ENCODE measurements at regions not wholly inside any gene's neighbourhood (a gene's known extent, or its start where the extent isn't known, plus 50 kb on each side); places are given as distances from the start of the nearest gene placed in this dataset.
"Not testable (repeated sequence)": the region's sequence is repeated elsewhere in the genome, so short reads cannot be mapped to it uniquely, and the experiment has no call there.

DNA sequence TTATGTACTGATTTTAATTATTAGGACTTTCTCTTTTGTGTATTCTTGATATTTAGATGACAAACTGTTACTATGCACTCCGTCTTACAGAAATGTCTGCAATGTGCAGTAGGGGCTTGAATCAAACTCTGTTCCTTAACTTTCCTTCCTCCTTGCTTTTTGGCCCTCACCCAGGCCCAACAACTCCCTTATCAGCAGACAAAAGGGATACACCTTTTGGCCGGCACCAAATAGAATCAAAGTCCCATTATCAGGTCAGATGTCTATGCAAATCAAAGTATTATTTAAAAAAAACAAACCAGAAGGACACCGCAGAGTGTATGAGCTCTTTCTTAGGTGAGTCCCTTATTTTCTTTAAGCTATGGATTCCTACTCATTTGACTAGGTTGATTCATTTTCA lies 116.3 kb upstream of the SERPINE2 start:
- TF ChIP-seq, protein P1, sequence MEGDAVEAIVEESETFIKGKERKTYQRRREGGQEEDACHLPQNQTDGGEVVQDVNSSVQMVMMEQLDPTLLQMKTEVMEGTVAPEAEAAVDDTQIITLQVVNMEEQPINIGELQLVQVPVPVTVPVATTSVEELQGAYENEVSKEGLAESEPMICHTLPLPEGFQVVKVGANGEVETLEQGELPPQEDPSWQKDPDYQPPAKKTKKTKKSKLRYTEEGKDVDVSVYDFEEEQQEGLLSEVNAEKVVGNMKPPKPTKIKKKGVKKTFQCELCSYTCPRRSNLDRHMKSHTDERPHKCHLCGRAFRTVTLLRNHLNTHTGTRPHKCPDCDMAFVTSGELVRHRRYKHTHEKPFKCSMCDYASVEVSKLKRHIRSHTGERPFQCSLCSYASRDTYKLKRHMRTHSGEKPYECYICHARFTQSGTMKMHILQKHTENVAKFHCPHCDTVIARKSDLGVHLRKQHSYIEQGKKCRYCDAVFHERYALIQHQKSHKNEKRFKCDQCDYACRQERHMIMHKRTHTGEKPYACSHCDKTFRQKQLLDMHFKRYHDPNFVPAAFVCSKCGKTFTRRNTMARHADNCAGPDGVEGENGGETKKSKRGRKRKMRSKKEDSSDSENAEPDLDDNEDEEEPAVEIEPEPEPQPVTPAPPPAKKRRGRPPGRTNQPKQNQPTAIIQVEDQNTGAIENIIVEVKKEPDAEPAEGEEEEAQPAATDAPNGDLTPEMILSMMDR (IDR thresholded peaks at IDR 0.05; ENCODE audit: low read depth, low read length) = no peak
- H3K27me3 ChIP-seq = no peaks in the 10 kb centered on the region
- H3K36me3 ChIP-seq = no peaks in the 10 kb centered on the region
- H3K9me3 ChIP-seq = no peaks in the 10 kb centered on the region
- no peak overlapping the region for H3K4me3 ChIP-seq (ENCODE audit: low read depth, low read length)
- no peaks in the 10 kb centered on the region for H3K4me1 ChIP-seq
- no peak for DNase-seq

DNA sequence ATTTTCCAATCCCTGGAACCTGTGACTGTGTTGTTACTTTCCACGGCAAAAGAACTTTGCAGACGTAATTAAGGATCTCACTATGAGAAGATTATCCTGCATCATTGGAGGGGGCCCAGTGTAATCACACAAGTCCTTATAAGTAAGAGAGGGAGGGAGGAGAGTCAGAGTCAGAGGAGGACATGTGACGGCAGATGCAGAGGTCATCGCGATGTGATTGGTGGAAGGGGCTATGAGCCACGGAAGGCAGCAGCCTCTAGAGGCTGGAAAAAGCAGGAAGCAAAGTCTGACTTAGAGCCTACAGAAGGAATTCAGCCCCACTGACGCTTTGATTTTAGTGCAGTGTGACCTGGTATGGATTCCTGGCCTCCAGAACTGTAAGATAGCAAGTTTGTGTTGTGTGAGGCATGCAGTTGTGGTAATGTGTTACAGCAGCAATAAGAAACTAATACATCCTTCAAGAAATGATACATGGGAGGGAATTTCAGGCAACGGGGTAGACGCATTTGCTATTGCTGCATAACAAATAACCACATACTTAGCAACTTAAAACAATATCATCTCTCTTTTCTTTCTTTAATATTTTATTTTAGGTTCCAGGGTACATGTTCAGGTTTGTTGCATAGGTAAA lies 112.7 kb upstream of the SERPINE2 start:
- Histone ChIP-seq H3K27me3 (no peaks in the 10 kb centered on the region), H3K36me3 (no peaks in the 10 kb centered on the region), H3K4me1 (no peaks in the 10 kb centered on the region), H3K4me3 (ENCODE audit: low read depth, low read length) (no peak overlapping the region), H3K9me3 (no peaks in the 10 kb centered on the region)
- peak; percentile 9 for DNase-seq
- TF ChIP-seq, protein P1 (IDR thresholded peaks at IDR 0.05; ENCODE audit: low read depth, low read length) = no peak

DNA sequence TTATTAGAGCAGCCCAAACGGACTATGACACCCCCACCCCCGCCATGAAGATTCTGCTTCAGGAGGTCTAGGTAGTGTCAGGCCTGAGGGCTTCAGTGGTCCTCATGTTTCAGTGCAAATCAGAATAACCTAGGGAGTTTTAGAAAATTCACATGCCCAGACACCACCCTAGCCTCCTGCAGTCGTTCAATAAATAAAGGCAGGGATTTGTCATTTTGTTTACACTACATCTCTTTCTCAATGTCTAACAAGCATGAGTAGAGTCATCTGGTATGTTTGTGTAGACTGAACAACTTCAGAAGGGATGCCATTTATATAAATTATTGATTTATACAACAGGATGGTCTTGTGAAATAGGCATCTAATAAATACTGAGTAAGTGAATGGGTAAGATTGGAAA lies 112.1 kb upstream of the SERPINE2 start:
- H3K4me1 ChIP-seq = no peaks in the 10 kb centered on the region
- DNase-seq = no peak
- no peak overlapping the region for H3K4me3 ChIP-seq (ENCODE audit: low read depth, low read length)
- TF ChIP-seq, protein P1 (IDR thresholded peaks at IDR 0.05; ENCODE audit: low read depth, low read length) = no peak
- no peaks in the 10 kb centered on the region for H3K9me3 ChIP-seq
- no peaks in the 10 kb centered on the region for H3K27me3 ChIP-seq
- H3K36me3 ChIP-seq = no peaks in the 10 kb centered on the region

DNA sequence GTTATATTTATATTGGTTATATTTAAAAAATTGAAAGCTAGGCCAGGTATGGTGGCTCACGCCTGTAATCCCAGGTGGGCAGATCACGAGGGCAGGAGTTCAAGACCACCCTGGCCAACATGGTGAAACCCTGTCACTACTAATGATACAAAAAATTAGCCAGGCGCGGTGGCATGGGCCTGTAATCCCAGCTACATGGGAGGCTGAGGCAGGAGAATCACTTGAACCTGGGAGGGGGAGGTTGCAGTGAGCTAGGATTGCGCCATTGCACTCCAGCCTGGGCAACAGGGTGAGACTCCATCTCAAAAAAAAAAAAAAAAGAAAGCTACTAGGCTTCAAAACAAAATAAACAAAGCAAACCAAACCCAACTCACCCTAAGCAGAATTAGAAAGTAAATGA lies 109.0 kb upstream of the SERPINE2 start:
- H3K4me3 ChIP-seq (ENCODE audit: low read depth, low read length); H3K9me3 ChIP-seq; DNase-seq; H3K4me1 ChIP-seq; H3K36me3 ChIP-seq; H3K27me3 ChIP-seq: not testable (repeated sequence)

DNA sequence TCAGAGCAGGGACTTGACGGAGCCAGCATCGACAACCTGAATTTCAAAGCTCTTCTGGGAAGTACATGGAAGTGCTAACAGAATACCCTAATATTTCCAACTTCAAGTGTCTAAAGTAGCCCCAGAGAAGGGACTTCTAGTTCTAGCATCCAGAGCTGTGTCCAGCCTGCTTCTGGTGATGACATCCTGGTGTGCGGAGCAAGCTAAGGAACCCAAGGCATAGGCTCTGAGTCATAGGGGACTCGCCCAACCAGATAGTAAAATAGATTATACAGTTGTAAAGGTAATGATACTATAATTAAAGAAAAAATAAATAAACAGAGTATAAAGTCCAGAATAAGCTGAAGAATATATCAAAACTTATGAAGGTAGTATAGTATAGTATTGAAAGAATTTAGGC lies 108.1 kb upstream of the SERPINE2 start:
- no peak for DNase-seq

DNA sequence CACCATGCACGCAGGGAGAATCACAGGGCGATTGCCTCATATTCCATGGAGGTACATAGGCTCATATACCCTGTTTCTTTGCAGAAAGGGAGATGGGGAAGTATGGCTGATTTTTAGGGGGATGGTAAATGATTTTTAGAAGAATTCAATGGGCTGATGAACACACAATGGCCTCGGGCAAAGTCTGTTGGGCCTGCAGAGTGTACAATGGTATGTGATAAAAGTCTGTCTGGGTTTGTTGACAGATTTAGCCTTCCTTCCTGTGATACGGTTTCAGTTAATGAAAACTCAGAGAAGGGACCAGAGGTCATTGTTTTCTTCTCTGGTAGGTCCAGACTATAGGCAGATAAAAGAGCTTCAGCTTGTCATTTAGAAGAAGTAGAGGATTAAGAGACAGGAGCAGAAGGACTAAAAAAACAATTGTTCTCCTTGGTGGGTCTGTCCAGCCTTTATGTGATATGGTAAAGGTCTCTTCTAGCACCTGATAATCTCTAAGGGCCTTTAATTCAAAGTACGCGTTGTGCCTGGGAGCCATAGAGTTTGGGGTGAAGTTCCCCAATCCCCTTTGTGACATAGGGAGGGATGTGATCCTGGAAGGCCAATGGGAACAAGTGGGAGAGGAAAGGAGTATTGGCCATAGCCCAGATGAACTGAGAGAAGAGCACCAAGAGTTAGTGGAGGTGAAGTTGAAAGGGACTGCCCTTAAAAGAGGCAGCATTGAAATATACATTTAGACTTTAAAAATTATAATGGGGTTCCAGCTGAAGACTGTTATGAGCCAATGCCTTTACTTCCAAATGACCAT lies 107.5 kb upstream of the SERPINE2 start:
- no peaks in the 10 kb centered on the region for H3K4me1 ChIP-seq
- TF ChIP-seq, protein P1 (IDR thresholded peaks at IDR 0.05; ENCODE audit: low read depth, low read length) = no peak
- no peaks in the 10 kb centered on the region for H3K9me3 ChIP-seq
- no peaks in the 10 kb centered on the region for H3K36me3 ChIP-seq
- no peak overlapping the region for H3K4me3 ChIP-seq (ENCODE audit: low read depth, low read length)
- DNase-seq = no peak
- 0 out of 2 replicates have a peak, but pooled peaks cover 6% of the 10 kb centered on the region for H3K27me3 ChIP-seq

More for the DNA sequence above, 108.1 kb upstream of the SERPINE2 start:
- no peaks in the 10 kb centered on the region for H3K9me3 ChIP-seq
- H3K4me1 ChIP-seq = no peaks in the 10 kb centered on the region
- H3K4me3 ChIP-seq (ENCODE audit: low read depth, low read length) = no peak overlapping the region
- 0 out of 2 replicates have a peak, but pooled peaks cover 4% of the 10 kb centered on the region for H3K27me3 ChIP-seq
- H3K36me3 ChIP-seq = no peaks in the 10 kb centered on the region
- TF ChIP-seq, protein P1 (IDR thresholded peaks at IDR 0.05; ENCODE audit: low read depth, low read length) = no peak

Measured in BE2C (cell line).